GM18858 (cell line): ENCODE measurements at regions not wholly inside any gene's neighbourhood (a gene's known extent, or its start where the extent isn't known, plus 50 kb on each side); places are given as distances from the start of the nearest gene placed in this dataset.
"Not testable (repeated sequence)": the region's sequence is repeated elsewhere in the genome, so short reads cannot be mapped to it uniquely, and the experiment has no call there.

ENCODE experiments used
- ATAC-seq: cut with Tn5 transposase; IDR thresholded peaks from one replicate; pipeline ENCODE4 v1.9.1; 2021; ENCODE audit not compliant: unreplicated experiment

DNA sequence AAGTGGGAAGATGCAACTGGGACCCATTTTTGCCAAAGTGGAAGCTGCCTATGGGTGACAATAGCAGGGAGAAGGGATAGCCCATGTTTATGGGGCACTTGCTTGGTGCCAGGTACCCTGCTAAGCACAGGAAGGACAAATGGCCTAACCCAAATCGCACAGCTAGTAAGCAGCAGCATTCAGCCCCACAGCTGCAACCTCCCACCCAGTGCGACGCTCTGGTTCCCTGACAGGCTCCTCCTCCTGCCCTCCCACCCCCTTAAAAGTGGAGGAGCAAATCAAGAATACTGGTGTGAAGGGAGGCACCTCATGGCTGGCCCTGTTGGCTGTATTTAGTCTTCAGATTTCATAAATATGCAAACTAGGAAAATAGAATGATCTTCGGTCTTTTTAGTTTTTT, 76.2 kb downstream of the RIN2 start:
- no peak for ATAC-seq

GRCh38 chr20:19834783-19835182, 76.7 kb downstream of the RIN2 start:
- ATAC-seq: no peak

- ATAC-seq: no peak
Observed at GRCh38 chr20:19835533-19836222, 77.6 kb downstream of the RIN2 start.

GRCh38 chr20:19838468-19838867, 80.4 kb downstream of the RIN2 start:
- no peak for ATAC-seq

GRCh38 chr20:19839053-19839452, 81.0 kb downstream of the RIN2 start:
- ATAC-seq: no peak

GRCh38 chr20:19840111-19840710, 82.2 kb downstream of the RIN2 start:
- ATAC-seq: no peak

- ATAC-seq: no peak
Observed at GRCh38 chr20:19841740-19842139, 83.7 kb downstream of the RIN2 start.

GRCh38 chr20:19844850-19845249, 86.8 kb downstream of the RIN2 start:
- ATAC-seq: not testable (repeated sequence)

GRCh38 chr20:19847383-19847782, 89.3 kb downstream of the RIN2 start:
- ATAC-seq: no peak

GRCh38 chr20:19849341-19850197, 91.5 kb downstream of the RIN2 start:
- ATAC-seq: no peak

- ATAC-seq: no peak
Observed at GRCh38 chr20:19850198-19850533, 92.1 kb downstream of the RIN2 start.

DNA sequence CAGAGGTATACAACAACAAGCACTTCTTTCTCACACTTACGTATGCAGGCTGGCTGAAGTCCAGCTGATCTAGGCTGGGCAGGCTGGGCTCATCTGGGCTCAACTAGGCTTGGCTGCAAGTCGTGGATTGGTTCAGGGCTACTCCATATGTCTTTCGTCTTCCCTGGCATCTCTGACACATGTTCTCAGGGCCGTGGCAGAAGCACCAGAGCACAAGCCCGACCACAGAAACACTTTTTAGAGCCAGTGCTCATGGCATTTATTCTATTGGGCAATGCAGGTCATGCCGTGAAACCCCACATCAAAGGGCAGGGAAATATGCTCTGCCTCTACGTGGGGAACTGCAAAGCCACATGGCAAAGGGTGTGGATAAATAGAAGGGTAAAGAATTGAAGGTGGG, 93.8 kb downstream of the RIN2 start:
- ATAC-seq: no peak

DNA sequence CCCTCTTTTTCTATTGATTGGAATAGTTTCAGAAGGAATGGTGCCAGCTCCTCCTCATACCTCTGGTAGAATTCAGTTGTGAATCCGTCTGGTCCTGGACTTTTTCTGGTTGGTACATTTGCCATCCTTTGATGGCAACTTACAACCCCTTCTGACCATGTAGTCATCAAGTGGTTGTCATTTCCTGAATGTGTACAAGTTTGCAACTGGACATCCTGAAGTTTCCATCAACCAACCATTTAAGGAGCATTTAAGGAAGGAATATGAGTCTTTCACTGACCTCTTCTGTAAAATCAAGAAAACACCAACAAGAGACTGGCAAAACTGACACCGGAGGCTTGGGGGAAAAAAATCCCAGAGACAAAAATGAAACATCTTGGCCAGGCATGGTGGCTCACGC, 97.4 kb downstream of the RIN2 start:
- ATAC-seq: no peak

GRCh38 chr20:19858466-19859371, 100.7 kb downstream of the RIN2 start:
- ATAC-seq: no peak

- no peak for ATAC-seq
Observed at GRCh38 chr20:19859444-19859843, 101.4 kb downstream of the RIN2 start.

GRCh38 chr20:19860737-19861136, 102.7 kb downstream of the RIN2 start:
- no peak for ATAC-seq

DNA sequence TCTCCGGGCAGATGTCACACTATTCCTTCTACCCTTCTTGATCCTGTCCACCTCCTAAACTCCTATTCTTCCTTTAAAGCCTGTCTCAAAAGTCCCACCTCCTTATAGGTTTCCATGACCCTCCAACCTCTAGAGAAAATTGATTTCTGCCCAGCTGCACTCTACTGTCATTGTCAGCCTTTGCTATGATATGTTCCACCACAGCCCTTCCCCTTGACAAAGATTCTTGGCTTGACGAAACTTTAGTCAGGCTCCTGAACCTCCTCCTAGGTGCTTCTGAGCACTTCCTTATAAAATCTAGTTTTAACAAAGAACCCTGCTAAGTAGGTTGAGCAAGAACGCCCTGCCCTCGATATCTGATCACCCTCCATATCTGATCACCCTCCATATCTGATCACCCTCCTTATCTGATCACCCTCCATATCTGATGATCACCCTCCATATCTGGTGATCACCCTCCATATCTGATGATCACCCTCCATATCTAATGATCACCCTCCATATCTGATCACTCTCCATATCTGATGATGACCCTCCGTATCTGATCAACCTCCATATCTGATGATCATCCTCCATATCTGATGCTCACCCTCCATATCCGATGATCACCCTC, 103.2 kb downstream of the RIN2 start:
- ATAC-seq: no peak

GRCh38 chr20:19864130-19864529, 106.1 kb downstream of the RIN2 start:
- ATAC-seq: no peak

- no peak for ATAC-seq
Observed at GRCh38 chr20:19866070-19866469, 108.0 kb downstream of the RIN2 start.

DNA sequence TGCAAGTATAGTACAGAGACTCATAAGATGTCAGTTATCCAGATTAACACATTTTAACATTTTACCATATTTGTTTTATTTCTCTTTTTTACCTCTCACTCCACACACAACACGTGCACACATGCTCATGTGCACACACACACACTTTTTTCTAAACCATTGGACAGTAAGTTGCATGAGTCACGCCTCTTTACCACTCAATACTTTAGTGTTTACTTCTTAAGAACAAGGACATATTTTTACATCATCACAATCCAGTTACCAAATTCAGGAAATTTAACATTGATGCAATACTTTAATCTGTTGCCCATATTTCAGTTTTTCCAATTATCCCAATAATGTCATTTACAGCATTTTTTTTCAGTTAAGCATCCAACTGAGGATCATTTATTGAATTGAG, 109.0 kb downstream of the RIN2 start:
- no peak for ATAC-seq

GRCh38 chr20:19867940-19868371, 109.9 kb downstream of the RIN2 start:
- ATAC-seq: no peak
